Small intestine (tissue), 7 donors: ENCODE measurements at regions not wholly inside any gene's neighbourhood (a gene's known extent, or its start where the extent isn't known, plus 50 kb on each side); places are given as distances from the start of the nearest gene placed in this dataset.

Source experiments
- DNase-seq, 2 donors: peaks; one replicate each; pipeline versions ENCODE4 v3.0.0 to v3.0.0-alpha.2; 2013
- FAIRE-seq: peaks from 2 replicates; lab custom pipeline; 2012; peaks lifted over from hg19 to GRCh38; lab: Jason Lieb, UNC
- H3K27ac ChIP-seq, 3 donors: one replicate each; pipeline ENCODE4 v1.5.1; 2013; ENCODE audit warnings: low read length in 2 of 3, mild to moderate bottlenecking in 2 of 3, control low read depth in 1 of 3, inconsistent platforms in 1 of 3, low read depth in 1 of 3, moderate library complexity in 1 of 3
- H3K27me3 ChIP-seq, 3 donors: one replicate each; pipeline ENCODE4 v1.6.1; 2013; ENCODE audit warnings: low read length in 3 of 3, inconsistent platforms in 1 of 3; ENCODE audit not compliant: control insufficient read depth in 3 of 3, insufficient read depth in 3 of 3
- H3K36me3 ChIP-seq, 3 donors: one replicate each; pipeline ENCODE4 v1.6.1; 2013; ENCODE audit warnings: low read length in 3 of 3, inconsistent platforms in 1 of 3, low read depth in 1 of 3, mild to moderate bottlenecking in 1 of 3, moderate library complexity in 1 of 3; ENCODE audit not compliant: control insufficient read depth in 3 of 3, insufficient read depth in 2 of 3
- H3K4me1 ChIP-seq, 3 donors: one replicate each; pipeline ENCODE4 v1.6.1; 2013; ENCODE audit warnings: low read length in 2 of 3, inconsistent platforms in 1 of 3, low read depth in 1 of 3, mild to moderate bottlenecking in 1 of 3, moderate library complexity in 1 of 3; ENCODE audit not compliant: control insufficient read depth in 3 of 3, insufficient read depth in 2 of 3
- H3K4me3 ChIP-seq, 3 donors: one replicate each; pipeline ENCODE4 v1.5.1; 2013; ENCODE audit warnings: low read length in 3 of 3, control low read depth in 1 of 3, inconsistent platforms in 1 of 3, low read depth in 1 of 3, mild to moderate bottlenecking in 1 of 3, moderate library complexity in 1 of 3
- H3K9me3 ChIP-seq, 2 donors: one replicate each; pipeline ENCODE4 v1.6.1; 2013; ENCODE audit warnings: low read depth in 1 of 2, low read length in 1 of 2; ENCODE audit not compliant: control insufficient read depth in 2 of 2, insufficient read depth in 1 of 2
- WGBS, 3 donors: extraction: QIAGEN DNeasy Blood & Tissue Kit; methylation state at CpG; one replicate each; pipeline ENCODE4 v1.1.7; 2013; 5-methylcytosine and 5-hydroxymethylcytosine counted together
- donor health status: healthy with polysubstance abuse.
- donor health status: control.
- donor health status: control.
- donor health status: Bipolar disorder and iron deficiency.
- donor health status: healthy.

- Histone ChIP-seq H3K27ac (no peak overlapping the region), H3K4me1 (peaks cover 0 to 22% (median 3%) of the 10 kb centered on the region in 3 donors), H3K4me3 (no peak overlapping the region), H3K27me3 (peaks cover 0 to 2% (median 0%) of the 10 kb centered on the region in 3 donors), H3K9me3 (no peaks in the 10 kb centered on the region), H3K36me3 (no peaks in the 10 kb centered on the region)
- DNase-seq = no peak
- 80 to 84% (median 82%) methylated on average over 17 of the region's 17 CpGs for WGBS, 3 donors
- FAIRE-seq = no peak
These were observed 144.7 kb upstream of the IER5L start for GRCh38 chr9:129322641-129323375.

DNA sequence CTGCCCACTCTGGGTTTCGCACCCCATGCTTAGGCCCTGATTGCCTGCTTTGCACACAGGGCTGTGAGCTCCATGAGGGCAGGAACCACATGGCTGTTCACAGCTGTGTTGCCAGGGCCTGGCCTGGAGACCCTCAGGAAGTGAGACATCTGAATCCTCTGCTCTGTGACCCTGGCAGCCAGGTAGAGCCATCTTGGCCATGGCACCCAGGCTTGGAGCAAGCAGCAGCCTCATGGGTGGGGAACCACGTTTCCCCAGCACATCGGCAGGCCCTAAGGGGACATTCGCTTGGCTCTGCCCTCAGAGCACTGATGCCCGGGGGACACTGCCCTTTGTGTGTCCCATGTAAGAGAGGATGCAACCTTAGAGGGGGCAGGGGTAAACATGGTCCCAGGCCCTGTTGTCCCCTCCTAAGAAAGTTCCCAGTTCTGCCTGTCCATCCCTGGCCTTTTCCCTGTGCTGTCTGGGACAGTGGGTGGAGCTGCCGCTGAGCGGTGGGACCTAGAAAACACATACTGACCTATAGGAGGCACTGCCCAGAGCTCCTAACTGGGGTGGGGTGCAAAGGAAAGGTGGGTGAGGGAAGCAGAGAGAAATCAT, 144.1 kb upstream of the IER5L start:
- no peaks in the 10 kb centered on the region for H3K36me3 ChIP-seq
- no peak for FAIRE-seq
- H3K9me3 ChIP-seq = no peaks in the 10 kb centered on the region
- no peak overlapping the region for H3K4me3 ChIP-seq
- WGBS, 3 donors = 94 to 97% (median 95%) methylated on average over 7 of the region's 7 CpGs
- no peak for DNase-seq
- H3K27me3 ChIP-seq = peaks cover 0 to 2% (median 0%) of the 10 kb centered on the region in 3 donors
- H3K4me1 ChIP-seq = peaks cover 0 to 22% (median 3%) of the 10 kb centered on the region in 3 donors
- peak overlapping the region in 1 of 3 donors; percentile 17 for H3K27ac ChIP-seq

DNA sequence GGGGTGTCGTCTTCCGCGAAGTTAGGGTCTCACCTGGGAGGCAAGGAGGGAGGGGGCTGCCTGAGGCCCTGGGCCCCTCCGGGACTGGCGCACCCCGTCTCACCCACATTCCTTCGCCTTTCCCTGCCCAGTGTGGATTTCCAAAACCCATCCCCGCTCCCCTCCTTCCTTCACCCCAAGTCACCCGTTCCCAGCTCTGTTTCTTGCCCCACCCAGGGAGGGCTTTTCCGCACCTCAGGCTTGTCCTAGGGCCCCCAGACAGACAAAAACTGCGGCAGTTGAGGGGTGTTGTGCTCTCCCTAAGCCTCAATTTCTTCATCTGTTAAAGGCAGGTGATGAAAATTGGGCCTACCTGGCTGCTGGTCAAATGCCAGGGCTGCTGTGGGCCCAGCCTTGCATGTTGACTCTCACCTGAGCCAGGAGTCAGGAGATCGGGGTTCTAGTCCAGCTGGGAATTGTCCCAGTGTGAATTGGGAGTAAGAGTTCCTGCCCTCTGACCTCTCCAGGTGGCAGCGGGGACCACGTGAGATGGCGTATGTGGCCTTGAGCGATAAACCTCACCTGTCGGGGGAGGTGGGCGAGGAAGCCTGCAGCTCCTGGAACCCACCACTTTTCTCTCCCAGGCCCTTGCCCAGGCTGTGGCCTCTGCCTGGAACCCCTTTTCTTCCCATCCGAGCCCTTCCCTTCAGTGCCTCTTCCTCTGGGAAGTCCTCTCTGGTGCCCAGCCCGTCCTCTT, 143.4 kb upstream of the IER5L start:
- Histone ChIP-seq H3K36me3 (no peaks in the 10 kb centered on the region), H3K4me3 (peak overlapping the region in 1 of 3 donors; percentile 27), H3K27ac (peak overlapping the region in 2 of 3 donors; percentile 48 to 52), H3K9me3 (no peaks in the 10 kb centered on the region), H3K4me1 (peaks cover 0 to 22% (median 3%) of the 10 kb centered on the region in 3 donors), H3K27me3 (peaks cover 0 to 2% (median 0%) of the 10 kb centered on the region in 3 donors)
- FAIRE-seq (no peak), DNase-seq (no peak)
- 70 to 77% (median 75%) methylated on average over 18 to 20 of the region's 20 CpGs for WGBS, 3 donors

- H3K27me3 ChIP-seq = peaks cover 0 to 2% (median 0%) of the 10 kb centered on the region in 3 donors
- no peaks in the 10 kb centered on the region for H3K36me3 ChIP-seq
- H3K4me3 ChIP-seq = peak overlapping the region in 2 of 3 donors; percentile 27 to 30
- peaks cover 0 to 22% (median 3%) of the 10 kb centered on the region in 3 donors for H3K4me1 ChIP-seq
- no peaks in the 10 kb centered on the region for H3K9me3 ChIP-seq
- FAIRE-seq (no peak), DNase-seq (peak; percentile 45 to 69)
- H3K27ac ChIP-seq = peak overlapping the region; percentile 12 to 83 (median 69)
- WGBS, 3 donors = 4% methylated on average over 42 to 46 of the region's 46 CpGs
These were observed 142.7 kb upstream of the IER5L start for GRCh38 chr9:129320575-129321285.

- H3K27ac ChIP-seq = peak overlapping the region in 2 of 3 donors; percentile 69 to 83
- H3K36me3 ChIP-seq = no peaks in the 10 kb centered on the region
- peak overlapping the region in 1 of 3 donors; percentile 27 for H3K4me3 ChIP-seq
- no peaks in the 10 kb centered on the region for H3K9me3 ChIP-seq
- 33 to 39% (median 35%) methylated on average over 12 to 14 of the region's 14 CpGs for WGBS, 3 donors
- peaks cover 0 to 22% (median 3%) of the 10 kb centered on the region in 3 donors for H3K4me1 ChIP-seq
- H3K27me3 ChIP-seq = peaks cover 0 to 2% (median 0%) of the 10 kb centered on the region in 3 donors
- DNase-seq (no peak), FAIRE-seq (no peak)
These were observed 141.9 kb upstream of the IER5L start for GRCh38 chr9:129319938-129320481.

GRCh38 chr9:129319076-129319937, 141.2 kb upstream of the IER5L start:
- WGBS, 3 donors = 86 to 89% (median 87%) methylated on average over 27 to 30 of the region's 30 CpGs
- peaks cover 0 to 22% (median 3%) of the 10 kb centered on the region in 3 donors for H3K4me1 ChIP-seq
- no peak overlapping the region for H3K4me3 ChIP-seq
- peaks cover 0 to 2% (median 0%) of the 10 kb centered on the region in 3 donors for H3K27me3 ChIP-seq
- no peak for DNase-seq
- no peaks in the 10 kb centered on the region for H3K9me3 ChIP-seq
- H3K27ac ChIP-seq = peak overlapping the region in 1 of 3 donors; percentile 83
- FAIRE-seq = no peak
- H3K36me3 ChIP-seq = no peaks in the 10 kb centered on the region
